Omental fat pad (tissue), 3 donors: ENCODE measurements at regions not wholly inside any gene's neighbourhood (a gene's known extent, or its start where the extent isn't known, plus 50 kb on each side); places are given as distances from the start of the nearest gene placed in this dataset.

Experiments used
- ATAC-seq: fragments of 150-250 bp; one replicate; pipeline ENCODE4 v1.9.1; 2016; ENCODE audit warnings: mild to moderate bottlenecking, moderate library complexity; ENCODE audit not compliant: low FRiP score
- DNase-seq: peaks from one replicate; pipeline ENCODE4 v3.0.0-alpha.2; 2019; ENCODE audit warnings: low spot score
- CTCF ChIP-seq, 3 donors: fragments of 450-650 bp; IDR thresholded peaks; one replicate each; pipeline ENCODE4 v1.5.1; 2016 to 2017; ENCODE audit warnings: antibody characterized with exemption in 3 of 3, mild to moderate bottlenecking in 3 of 3, moderate library complexity in 2 of 3

GRCh38 chr5:120016717-120017382, 387.5 kb downstream of the FAM170A start:
- TF ChIP-seq CTCF (IDR thresholded peaks at IDR 0.05) = no peak
- DNase-seq = no peak
- ATAC-seq = no peak

- DNase-seq (no peak), ATAC-seq (no peak)
- TF ChIP-seq CTCF (IDR thresholded peaks at IDR 0.05) = no peak
Measured at GRCh38 chr5:120017513-120017912, 388.2 kb downstream of the FAM170A start.

- no peak for DNase-seq
- ATAC-seq = no peak
- no peak for TF ChIP-seq CTCF (IDR thresholded peaks at IDR 0.05)
Measured at GRCh38 chr5:120035181-120035580, 405.8 kb downstream of the FAM170A start.

GRCh38 chr5:120035815-120036577, 406.6 kb downstream of the FAM170A start:
- DNase-seq = no peak
- TF ChIP-seq CTCF (IDR thresholded peaks at IDR 0.05) = no peak
- no peak for ATAC-seq

- no peak for ATAC-seq
- no peak for TF ChIP-seq CTCF (IDR thresholded peaks at IDR 0.05)
- DNase-seq = no peak
Measured at GRCh38 chr5:120037451-120037850, 408.1 kb downstream of the FAM170A start.

- TF ChIP-seq CTCF (IDR thresholded peaks at IDR 0.05) = no peak
- DNase-seq (no peak), ATAC-seq (no peak)
Measured at GRCh38 chr5:120039111-120039510, 409.8 kb downstream of the FAM170A start.

- TF ChIP-seq CTCF (IDR thresholded peaks at IDR 0.05) = no peak
- DNase-seq = no peak
- ATAC-seq = no peak
Measured at GRCh38 chr5:120043431-120043830, 414.1 kb downstream of the FAM170A start.
